Uterus (tissue), 3 donors: ENCODE measurements at regions not wholly inside any gene's neighbourhood (a gene's known extent, or its start where the extent isn't known, plus 50 kb on each side); places are given as distances from the start of the nearest gene placed in this dataset.

ENCODE experiments used
- DNase-seq, 2 donors: peaks; one replicate each; pipeline ENCODE4 v3.0.0-alpha.2; 2019 to 2020
- H3K27ac ChIP-seq, 2 donors: fragments of 200-600 bp; sonication (generic); 1 replicate in 1 of 2; 2 replicates in 1 of 2; pipeline ENCODE4 v1.5.1; 2016 to 2018
- H3K27me3 ChIP-seq, 2 donors: fragments of 200-600 bp; sonication (generic); one replicate each; pipeline ENCODE4 v1.5.1; 2018 to 2019; ENCODE audit warnings: control low read depth in 1 of 2
- H3K36me3 ChIP-seq, 2 donors: fragments of 200-600 bp; sonication (generic); one replicate each; pipeline ENCODE4 v1.5.1; 2019; ENCODE audit warnings: control low read depth in 1 of 2
- H3K4me1 ChIP-seq, 2 donors: fragments of 200-600 bp; sonication (generic); one replicate each; pipeline ENCODE4 v1.5.1; 2018 to 2019; ENCODE audit warnings: control low read depth in 1 of 2
- H3K4me3 ChIP-seq, 2 donors: fragments of 200-600 bp; sonication (generic); 1 replicate in 1 of 2; 2 replicates in 1 of 2; pipeline ENCODE4 v1.5.1; 2018 to 2019; ENCODE audit warnings: mild to moderate bottlenecking in 1 of 2
- H3K9me3 ChIP-seq, 2 donors: fragments of 200-600 bp; sonication (generic); one replicate each; pipeline ENCODE4 v1.5.1; 2019; ENCODE audit warnings: control low read depth in 1 of 2
- CTCF ChIP-seq, 4 experiments: fragments of 200-600 bp in 2 of 4; fragments of 450-650 bp in 2 of 4; sonication (generic) in 2 of 4; IDR thresholded peaks; one replicate each; pipeline ENCODE4 v1.5.1; 2016 to 2019; ENCODE audit warnings: antibody characterized with exemption in 4 of 4, mild to moderate bottlenecking in 2 of 4, moderate library complexity in 1 of 4
- POLR2A ChIP-seq, 2 donors: fragments of 450-650 bp; IDR thresholded peaks; one replicate each; pipeline ENCODE4 v1.6.1; 2016; ENCODE audit warnings: antibody characterized with exemption in 2 of 2, mild to moderate bottlenecking in 1 of 2, moderate library complexity in 1 of 2
- intact Hi-C: fragments of 100-400 bp; cut with DNase I; formaldehyde crosslinking; loops from one replicate; pipeline ENCODE4 v1.15.1; 2023; ENCODE audit warnings: low total_unique reads
- donor health status: DM: yes; HTN: yes; CAD: no.

DNA sequence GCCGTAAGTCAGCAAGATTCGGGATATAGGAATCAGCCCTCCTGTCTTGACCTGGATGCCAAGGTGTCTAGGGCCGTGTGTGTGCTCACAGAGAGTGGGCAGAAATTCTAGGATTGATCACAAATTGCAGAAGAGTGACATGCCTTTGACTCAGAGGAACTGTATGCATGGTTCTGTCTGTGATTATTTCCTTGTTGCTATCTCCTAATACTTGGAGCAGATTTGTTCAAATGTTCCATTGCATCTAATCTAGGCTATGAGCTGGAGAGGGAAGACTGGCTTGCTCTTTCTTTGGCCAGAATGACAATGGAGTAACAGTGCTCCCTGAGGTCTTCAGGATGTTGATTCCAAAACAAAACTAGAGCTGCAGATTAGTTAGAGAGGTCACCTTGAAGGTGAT is 115.0 kb downstream of the EN1 start:
- no peaks in the 10 kb centered on the region for H3K9me3 ChIP-seq
- TF ChIP-seq POLR2A (IDR thresholded peaks at IDR 0.05) (no peak), CTCF (IDR thresholded peaks at IDR 0.05) (no peak)
- intact Hi-C loops = no loop called here
- no peak overlapping the region for H3K4me3 ChIP-seq
- no peaks in the 10 kb centered on the region for H3K36me3 ChIP-seq
- no peaks in the 10 kb centered on the region for H3K27me3 ChIP-seq
- H3K4me1 ChIP-seq = no peaks in the 10 kb centered on the region
- DNase-seq = no peak
- H3K27ac ChIP-seq = no peak overlapping the region

DNA sequence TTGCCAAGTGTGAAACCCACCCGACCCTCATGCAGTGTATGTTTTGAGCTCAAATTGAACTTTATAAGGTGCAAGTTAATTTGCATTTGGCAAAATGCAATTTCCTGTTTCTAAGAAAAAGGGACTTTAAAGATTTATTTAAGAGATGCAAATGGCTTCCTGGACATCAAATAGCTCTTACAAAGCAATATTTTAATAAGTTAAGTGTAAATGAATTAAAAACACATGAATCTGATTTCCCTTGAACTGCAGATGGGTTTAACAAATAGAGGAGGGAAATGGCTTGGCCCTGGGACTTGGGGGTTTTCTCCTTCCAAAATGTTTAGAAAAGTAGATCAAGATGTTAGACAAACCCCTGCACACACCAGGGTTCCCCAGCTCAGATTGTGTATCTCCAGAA is 116.0 kb downstream of the EN1 start:
- TF ChIP-seq CTCF (IDR thresholded peaks at IDR 0.05) (no peak), POLR2A (IDR thresholded peaks at IDR 0.05) (no peak)
- Histone ChIP-seq H3K4me1 (no peaks in the 10 kb centered on the region), H3K9me3 (no peaks in the 10 kb centered on the region), H3K27ac (no peak overlapping the region), H3K4me3 (no peak overlapping the region), H3K27me3 (no peaks in the 10 kb centered on the region), H3K36me3 (no peaks in the 10 kb centered on the region)
- DNase-seq = no peak
- intact Hi-C loops = no loop called here

- no peaks in the 10 kb centered on the region for H3K4me1 ChIP-seq
- DNase-seq = no peak
- TF ChIP-seq POLR2A (IDR thresholded peaks at IDR 0.05) (no peak), CTCF (IDR thresholded peaks at IDR 0.05) (no peak)
- no peak overlapping the region for H3K27ac ChIP-seq
- no peaks in the 10 kb centered on the region for H3K27me3 ChIP-seq
- H3K36me3 ChIP-seq = no peaks in the 10 kb centered on the region
- H3K4me3 ChIP-seq = no peak overlapping the region
- intact Hi-C loops = no loop called here
- H3K9me3 ChIP-seq = no peaks in the 10 kb centered on the region
Observed at GRCh38 chr2:118730405-118730804, 117.0 kb downstream of the EN1 start.

DNA sequence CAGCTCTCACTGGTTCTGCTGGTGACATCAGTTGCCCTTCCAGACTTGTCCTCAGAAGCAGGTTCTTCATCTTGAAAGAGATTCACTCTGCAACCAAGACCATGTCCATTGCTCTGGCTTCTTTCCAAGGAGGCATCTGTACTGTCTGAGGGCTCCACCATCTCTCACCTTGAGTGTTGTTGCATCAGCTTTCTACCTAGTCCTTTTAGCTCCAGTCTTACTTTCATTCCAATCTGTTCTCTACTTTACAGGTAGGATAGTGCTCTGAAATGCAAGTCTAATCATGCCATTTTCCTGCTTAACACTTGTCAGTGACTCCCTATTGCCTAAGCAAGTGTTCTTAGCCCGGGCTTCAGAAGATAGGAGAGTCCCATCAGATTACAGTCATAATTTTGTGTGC is 117.7 kb downstream of the EN1 start:
- Histone ChIP-seq H3K27me3 (no peaks in the 10 kb centered on the region), H3K27ac (no peak overlapping the region), H3K9me3 (no peaks in the 10 kb centered on the region), H3K4me3 (no peak overlapping the region), H3K4me1 (no peaks in the 10 kb centered on the region), H3K36me3 (no peaks in the 10 kb centered on the region)
- no peak for DNase-seq
- intact Hi-C loops = no loop called here
- TF ChIP-seq CTCF (IDR thresholded peaks at IDR 0.05) (no peak), POLR2A (IDR thresholded peaks at IDR 0.05) (no peak)

GRCh38 chr2:118728984-118729383 is 118.5 kb downstream of the EN1 start:
- no peak overlapping the region for H3K27ac ChIP-seq

More at GRCh38 chr2:118728984-118729383, 118.5 kb downstream of the EN1 start:
- Histone ChIP-seq H3K4me3 (no peak overlapping the region), H3K4me1 (no peaks in the 10 kb centered on the region), H3K27me3 (no peaks in the 10 kb centered on the region), H3K36me3 (no peaks in the 10 kb centered on the region), H3K9me3 (no peaks in the 10 kb centered on the region)
- no peak for TF ChIP-seq CTCF (IDR thresholded peaks at IDR 0.05)
- no peak for TF ChIP-seq POLR2A (IDR thresholded peaks at IDR 0.05)
- DNase-seq = no peak
- intact Hi-C loops = no loop called here
